WERI-Rb-1 (cell line): ENCODE measurements at regions not wholly inside any gene's neighbourhood (a gene's known extent, or its start where the extent isn't known, plus 50 kb on each side); places are given as distances from the start of the nearest gene placed in this dataset.

Experiments used
- DNase-seq: peaks from one replicate; pipeline ENCODE4 v3.0.0-alpha.2; 2020
- H3K27ac ChIP-seq: fragments of 250-450 bp; sonication (Bioruptor Pico); 2 replicates; pipeline ENCODE4 v1.5.1; 2020; ENCODE audit warnings: mild to moderate bottlenecking, moderate library complexity
- H3K27me3 ChIP-seq: fragments of 250-450 bp; sonication (Bioruptor Pico); 2 replicates; pipeline ENCODE4 v1.5.1; 2021; ENCODE audit warnings: mild to moderate bottlenecking, low read depth, moderate library complexity; ENCODE audit not compliant: insufficient read depth, severe bottlenecking
- H3K36me3 ChIP-seq: fragments of 250-450 bp; sonication (Bioruptor Pico); 2 replicates; pipeline ENCODE4 v1.5.1; 2020; ENCODE audit warnings: mild to moderate bottlenecking, moderate library complexity
- H3K4me3 ChIP-seq: 2 replicates; pipeline ENCODE4 v1.5.1; 2011; ENCODE audit warnings: low read depth, mild to moderate bottlenecking, control low read depth, low read length
- H3K9me3 ChIP-seq: fragments of 250-450 bp; sonication (Bioruptor Pico); 2 replicates; pipeline ENCODE4 v1.5.1; 2021; ENCODE audit warnings: mild to moderate bottlenecking, moderate library complexity; ENCODE audit not compliant: severe bottlenecking
- CTCF ChIP-seq: IDR thresholded peaks from 2 replicates; pipeline ENCODE4 v1.5.1; 2011; ENCODE audit warnings: low read depth, mild to moderate bottlenecking, control low read depth, inconsistent platforms, low read length

- no peaks in the 10 kb centered on the region for H3K27me3 ChIP-seq
- H3K9me3 ChIP-seq, result no peaks in the 10 kb centered on the region
- no peak overlapping the region for H3K27ac ChIP-seq
- H3K4me3 ChIP-seq, result no peak overlapping the region
- no peak for DNase-seq
- H3K36me3 ChIP-seq, result no peaks in the 10 kb centered on the region
- no peak for TF ChIP-seq CTCF
Observed at GRCh38 chr13:34459856-34460255, 482.2 kb upstream of the NBEA start.

- H3K27ac ChIP-seq, result no peak overlapping the region
- no peak for TF ChIP-seq CTCF
- no peak overlapping the region for H3K4me3 ChIP-seq
- no peaks in the 10 kb centered on the region for H3K36me3 ChIP-seq
- H3K9me3 ChIP-seq, result no peaks in the 10 kb centered on the region
- no peaks in the 10 kb centered on the region for H3K27me3 ChIP-seq
- DNase-seq, result no peak
Observed at GRCh38 chr13:34462843-34463242, 479.2 kb upstream of the NBEA start.

- TF ChIP-seq CTCF, result no peak
- no peak overlapping the region for H3K4me3 ChIP-seq
- DNase-seq, result no peak
- H3K27ac ChIP-seq, result no peak overlapping the region
- H3K27me3 ChIP-seq, result no peaks in the 10 kb centered on the region
- no peaks in the 10 kb centered on the region for H3K9me3 ChIP-seq
- no peaks in the 10 kb centered on the region for H3K36me3 ChIP-seq
Observed at GRCh38 chr13:34464011-34464410, 478.1 kb upstream of the NBEA start.

DNA sequence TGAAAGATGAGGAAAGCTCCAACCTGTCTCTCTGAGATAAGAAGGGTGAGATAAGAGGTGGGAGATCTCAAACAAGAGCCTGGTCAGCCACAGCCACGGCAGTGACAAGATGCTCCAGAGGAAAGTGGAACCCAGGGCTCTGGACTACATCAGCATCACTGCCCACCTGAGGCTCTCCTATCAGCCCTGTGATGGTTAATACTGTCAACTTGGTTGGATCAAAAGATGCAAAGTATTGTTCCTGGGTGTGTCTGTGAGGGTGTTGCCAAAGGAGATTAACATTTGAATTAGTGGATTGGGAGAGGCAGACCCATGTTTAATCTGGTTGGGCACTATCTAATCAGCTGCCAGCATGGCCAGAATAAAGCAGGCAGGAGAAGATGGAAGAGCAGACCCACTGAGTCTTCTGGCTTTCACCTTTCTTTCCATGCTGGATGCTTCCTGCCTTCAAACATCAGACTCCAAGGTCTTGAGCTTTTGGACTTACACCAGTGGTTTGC lies 476.6 kb upstream of the NBEA start:
- no peaks in the 10 kb centered on the region for H3K36me3 ChIP-seq
- no peak for DNase-seq
- H3K4me3 ChIP-seq, result no peak overlapping the region
- no peak for TF ChIP-seq CTCF
- H3K9me3 ChIP-seq, result no peaks in the 10 kb centered on the region
- no peaks in the 10 kb centered on the region for H3K27me3 ChIP-seq
- H3K27ac ChIP-seq, result no peak overlapping the region

GRCh38 chr13:34466301-34466700 lies 475.8 kb upstream of the NBEA start:
- no peak for TF ChIP-seq CTCF
- no peaks in the 10 kb centered on the region for H3K9me3 ChIP-seq
- no peaks in the 10 kb centered on the region for H3K36me3 ChIP-seq
- no peaks in the 10 kb centered on the region for H3K27me3 ChIP-seq
- no peak for DNase-seq
- no peak overlapping the region for H3K27ac ChIP-seq
- H3K4me3 ChIP-seq, result no peak overlapping the region

- DNase-seq, result no peak
- H3K27ac ChIP-seq, result no peak overlapping the region
- H3K4me3 ChIP-seq, result no peak overlapping the region
- no peaks in the 10 kb centered on the region for H3K9me3 ChIP-seq
- TF ChIP-seq CTCF, result no peak
- H3K27me3 ChIP-seq, result no peaks in the 10 kb centered on the region
- H3K36me3 ChIP-seq, result no peaks in the 10 kb centered on the region
Observed at GRCh38 chr13:34467450-34468083, 474.5 kb upstream of the NBEA start.
